HG03025 (cell line): ENCODE measurements at regions not wholly inside any gene's neighbourhood (a gene's known extent, or its start where the extent isn't known, plus 50 kb on each side); places are given as distances from the start of the nearest gene placed in this dataset.
A peak's percentile ranks its signal among the peaks of the same experiment; 100 is the strongest.
"Not testable (repeated sequence)": the region's sequence is repeated elsewhere in the genome, so short reads cannot be mapped to it uniquely, and the experiment has no call there.

Experiments
- ATAC-seq: cut with Tn5 transposase; IDR thresholded peaks from one replicate; pipeline ENCODE4 v1.9.1; 2021; ENCODE audit warnings: mild to moderate bottlenecking, moderate library complexity; ENCODE audit not compliant: unreplicated experiment, low FRiP score

DNA sequence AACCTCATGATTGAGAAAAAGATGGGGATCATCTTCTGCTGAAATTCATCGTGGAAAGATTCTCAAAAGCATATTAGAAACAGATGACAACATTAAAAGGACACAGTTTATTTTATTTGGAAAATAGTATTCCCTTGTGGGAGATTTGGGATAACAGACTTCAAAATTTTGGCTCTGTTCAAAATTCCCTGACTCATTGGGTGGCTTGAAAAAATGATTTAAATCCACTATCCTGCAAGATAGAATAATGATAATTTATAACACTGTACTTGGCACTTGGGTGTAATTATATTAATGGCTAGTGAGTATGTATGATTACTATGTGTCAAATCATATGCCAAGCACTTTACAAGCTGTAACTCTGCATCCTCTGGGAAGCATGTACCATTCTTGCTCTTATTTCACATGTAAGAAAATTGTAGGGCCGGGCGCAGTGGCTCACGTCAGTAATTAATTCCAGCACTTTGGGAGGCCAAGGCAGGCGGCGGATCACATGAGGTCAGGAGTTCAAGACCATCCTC is 128.8 kb downstream of the LMNTD1 start:
- no peak for ATAC-seq

DNA sequence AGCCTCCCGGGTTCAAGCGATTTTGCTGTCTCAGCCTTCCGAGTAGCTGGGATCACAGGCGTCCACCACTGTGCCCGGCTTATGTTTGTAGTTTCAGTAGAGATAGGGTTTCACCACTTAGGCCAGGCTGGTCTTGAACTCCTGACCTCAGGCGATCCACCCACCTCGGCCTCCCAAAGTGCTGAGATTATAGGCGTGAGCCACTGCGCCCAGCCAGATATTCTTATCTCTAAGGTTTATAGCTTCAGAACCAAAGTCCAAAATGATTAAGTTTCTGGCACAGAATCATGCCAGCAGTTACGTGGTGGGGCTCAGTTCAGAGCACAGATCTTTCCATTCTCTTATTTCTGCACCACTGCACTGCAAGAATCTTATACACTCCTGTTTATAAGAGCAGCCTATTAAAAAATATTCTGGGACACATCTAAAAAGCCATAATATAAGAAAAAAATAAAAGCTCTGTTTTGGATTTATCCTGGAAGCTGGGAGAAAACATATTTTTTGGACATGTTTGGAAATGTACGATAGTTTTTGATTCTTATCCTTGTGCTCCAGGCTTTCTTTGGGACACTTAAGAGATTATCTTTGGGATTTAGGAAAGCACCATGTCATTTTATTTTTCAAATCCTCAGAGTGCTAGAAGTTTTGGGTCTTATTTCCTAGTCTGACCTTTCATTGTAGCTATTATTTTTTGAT is 129.6 kb downstream of the LMNTD1 start:
- ATAC-seq = no peak

DNA sequence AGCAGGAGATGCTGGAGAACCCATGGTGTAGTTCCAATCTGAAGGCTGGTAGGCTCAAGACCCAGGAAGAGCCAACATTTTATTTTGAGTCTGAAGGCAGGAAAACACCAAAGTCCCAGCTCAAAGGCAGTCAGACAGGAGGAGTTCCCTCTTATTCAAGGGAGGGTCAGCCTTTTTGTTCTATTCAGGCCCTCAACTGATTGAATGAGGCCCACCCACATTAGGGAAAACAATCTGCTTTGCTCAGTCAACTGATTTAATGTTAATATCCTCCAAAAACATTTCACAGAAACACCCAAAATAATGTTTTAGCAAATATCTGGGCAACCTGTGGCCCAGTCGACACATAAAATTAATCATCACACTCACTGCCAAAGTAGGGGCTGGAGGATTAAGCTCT is 130.8 kb downstream of the LMNTD1 start:
- ATAC-seq = no peak

DNA sequence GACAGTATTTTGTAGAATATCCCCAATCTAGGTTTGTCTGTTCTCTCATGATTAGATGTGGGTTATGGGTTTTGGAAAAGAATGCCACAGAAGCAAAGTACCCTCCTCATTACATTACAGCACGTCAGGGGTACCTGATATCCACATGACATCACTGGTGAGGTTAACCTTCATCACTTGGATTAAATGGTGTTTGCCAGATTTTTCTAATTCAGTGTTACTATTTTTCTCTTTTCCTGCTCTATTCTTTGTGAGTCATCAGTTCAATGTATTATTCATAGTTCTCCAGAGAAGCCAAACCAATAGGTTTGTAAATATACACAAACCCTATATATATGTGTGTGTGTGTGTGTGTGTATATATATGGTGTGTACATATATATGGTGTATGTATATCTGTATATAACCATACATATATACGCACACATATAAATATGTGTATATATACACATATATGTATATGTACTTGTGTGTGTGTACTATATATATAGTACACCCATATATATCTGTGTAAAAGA is 131.4 kb downstream of the LMNTD1 start:
- ATAC-seq = no peak

DNA sequence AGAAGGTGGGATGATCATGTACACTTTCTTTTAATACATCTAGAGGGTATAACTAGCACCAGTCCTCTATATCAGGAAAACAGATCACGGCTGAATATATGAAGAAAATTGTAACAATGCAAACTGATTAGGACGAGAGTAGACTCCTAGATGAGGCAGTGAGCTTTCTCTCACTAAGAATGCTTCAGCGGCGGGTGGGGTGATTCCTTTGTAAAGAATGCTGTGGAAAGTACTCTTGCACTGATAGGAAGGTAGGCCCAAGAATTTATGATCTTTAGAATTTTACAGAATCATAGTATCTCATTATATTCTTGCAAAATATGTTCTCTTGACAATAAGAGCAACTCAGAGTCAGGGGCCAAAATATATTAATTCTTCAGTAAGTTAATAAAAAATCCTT is 133.0 kb downstream of the LMNTD1 start:
- ATAC-seq = no peak

DNA sequence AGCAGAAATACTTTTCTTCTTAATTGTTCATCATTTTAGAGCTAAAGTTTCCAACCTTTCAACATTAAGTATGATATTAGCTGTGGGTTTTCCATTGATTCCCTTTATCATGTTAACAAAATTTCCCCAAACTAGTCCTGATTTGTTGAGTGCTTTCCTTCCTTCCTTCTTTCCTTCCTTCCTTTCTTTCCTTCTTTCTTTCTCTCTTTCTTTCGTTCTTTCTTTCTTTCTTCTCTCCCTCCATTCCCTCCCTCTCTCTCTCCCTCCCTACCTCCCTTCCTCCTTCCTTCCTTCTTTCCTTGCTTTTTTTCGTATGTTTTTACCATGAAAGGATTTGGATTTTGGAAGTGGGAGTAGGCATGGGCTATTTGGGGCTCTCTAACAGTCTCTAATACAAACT is 133.5 kb downstream of the LMNTD1 start:
- ATAC-seq = no peak

DNA sequence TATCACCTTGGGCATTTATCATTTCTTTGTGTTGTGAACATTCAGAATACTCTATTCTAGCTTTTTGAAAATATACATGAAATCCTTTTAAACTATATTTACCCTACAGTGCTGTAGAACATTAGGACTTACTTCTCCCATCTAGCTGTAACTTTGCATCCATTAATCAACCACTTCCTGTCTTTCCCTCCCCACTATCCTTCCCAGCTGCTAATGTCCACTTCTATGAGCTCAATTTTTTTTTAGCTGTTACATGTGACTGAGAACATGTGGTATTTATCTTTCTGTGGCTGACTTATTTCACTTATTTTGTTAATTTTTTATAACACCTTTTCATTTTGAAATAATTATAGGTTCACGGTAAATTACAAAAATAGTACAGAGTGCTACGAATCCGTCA is 136.0 kb downstream of the LMNTD1 start:
- no peak for ATAC-seq

DNA sequence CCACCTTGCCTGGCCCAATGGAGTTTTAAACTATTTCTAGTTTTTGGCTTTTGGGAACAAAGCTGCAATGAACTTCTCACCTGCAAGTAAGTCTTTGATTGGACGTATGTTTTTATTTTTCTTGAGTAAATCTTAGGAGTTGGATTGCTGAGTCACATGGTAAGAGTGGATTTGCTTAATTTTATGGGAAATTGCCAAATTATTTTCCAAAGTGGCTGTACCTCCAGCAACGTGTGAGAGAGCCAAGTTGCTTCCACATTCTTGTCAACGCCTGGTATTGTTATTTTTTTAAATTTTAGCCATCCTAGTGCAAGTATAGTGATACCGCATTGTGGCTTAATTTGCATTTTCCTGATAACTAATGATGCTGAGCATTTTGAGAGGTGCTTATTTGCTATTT is 136.6 kb downstream of the LMNTD1 start:
- no peak for ATAC-seq

DNA sequence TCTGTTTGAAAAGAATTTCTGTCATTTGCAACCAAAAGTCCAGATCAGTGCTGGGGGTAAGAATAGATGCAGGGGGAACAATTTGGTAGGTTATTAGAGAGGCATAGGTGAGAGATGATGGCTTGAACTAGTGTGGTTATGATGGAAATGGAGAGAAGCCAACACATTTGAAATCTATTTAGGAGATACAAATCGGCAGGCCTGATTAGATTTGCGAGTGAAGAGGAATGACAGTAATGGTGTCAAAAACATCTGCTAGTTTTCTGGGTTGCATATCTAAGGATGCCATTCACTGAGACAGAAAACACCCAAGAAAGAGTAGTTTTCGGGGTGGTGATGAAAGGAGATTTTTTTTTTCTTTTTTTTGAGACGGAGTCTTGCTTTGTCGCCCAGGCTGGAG is 138.1 kb downstream of the LMNTD1 start:
- no peak for ATAC-seq

DNA sequence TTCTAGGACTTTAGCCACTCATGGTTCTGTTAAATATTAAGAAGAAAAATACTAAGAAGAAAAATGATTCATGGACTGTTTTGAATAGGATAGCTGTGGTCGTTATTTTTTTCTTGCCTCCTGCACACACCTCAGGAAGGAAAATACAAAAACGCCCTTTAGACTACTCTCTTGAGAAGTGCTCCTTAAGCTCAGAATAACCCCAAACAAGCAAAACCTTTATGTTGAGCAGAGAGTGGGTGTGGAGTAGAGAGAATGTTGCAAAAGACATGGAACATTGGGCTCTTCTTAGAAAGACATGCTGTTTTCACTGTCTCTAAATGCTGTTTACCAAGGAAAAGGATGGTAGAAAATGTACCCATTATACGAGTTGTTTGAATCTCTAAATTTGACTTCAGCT is 140.3 kb downstream of the LMNTD1 start:
- no peak for ATAC-seq

DNA sequence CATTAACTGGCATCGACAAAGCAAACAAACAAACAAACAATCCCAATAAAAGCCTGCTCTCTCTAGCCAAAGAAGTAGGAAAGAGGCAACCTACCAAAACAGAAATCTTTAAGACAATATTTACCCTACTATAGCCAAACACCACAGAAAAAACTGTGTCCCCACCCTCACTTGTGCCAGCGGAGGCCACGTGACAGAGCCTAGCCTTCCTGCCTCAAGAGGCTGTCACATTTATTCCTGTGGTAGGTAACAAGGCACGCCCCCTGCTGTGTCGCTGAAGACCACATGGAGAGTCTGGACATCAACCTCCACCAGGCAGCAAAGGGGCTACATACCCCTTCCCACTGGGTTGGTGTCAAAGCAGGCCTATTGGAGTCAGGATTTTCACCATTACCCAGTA is 148.1 kb downstream of the LMNTD1 start:
- no peak for ATAC-seq

DNA sequence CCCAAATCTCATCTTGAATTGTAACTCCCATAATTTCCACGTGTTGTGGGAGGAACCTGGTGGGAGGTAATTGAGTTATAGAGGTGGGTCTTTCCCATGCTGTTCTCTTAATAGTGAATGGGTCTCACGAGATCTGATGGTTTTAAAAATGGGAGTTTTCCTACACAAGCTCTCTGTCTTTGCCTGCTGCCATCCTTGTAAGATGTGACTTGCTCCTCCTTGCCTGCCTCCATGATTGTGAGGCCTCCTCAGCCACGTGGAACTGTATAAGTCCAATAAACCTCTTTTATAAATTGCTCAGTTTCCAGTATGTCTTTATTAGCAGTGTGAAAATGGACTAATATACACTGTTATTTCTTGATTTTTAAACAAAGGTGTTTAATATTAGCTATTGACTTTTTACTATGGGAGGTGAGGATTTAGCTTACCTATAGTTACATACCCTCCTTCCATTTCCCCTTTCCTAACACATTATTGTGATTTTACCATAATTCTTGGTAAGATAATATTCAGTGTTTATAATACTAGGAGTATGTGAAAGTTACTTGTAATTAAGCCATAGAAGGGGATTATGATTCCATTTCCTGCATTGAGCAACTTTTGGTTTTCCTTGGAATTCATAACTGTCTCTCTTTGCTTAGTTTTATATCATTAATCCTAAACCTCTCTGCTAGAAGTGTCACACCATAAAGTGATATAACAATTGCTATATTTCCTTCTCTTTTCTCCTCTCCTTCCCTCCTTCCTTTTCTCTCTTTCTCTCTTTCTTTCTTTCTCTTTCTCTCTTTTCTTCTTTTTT is 151.0 kb upstream of the KRAS start:
- ATAC-seq = no peak

DNA sequence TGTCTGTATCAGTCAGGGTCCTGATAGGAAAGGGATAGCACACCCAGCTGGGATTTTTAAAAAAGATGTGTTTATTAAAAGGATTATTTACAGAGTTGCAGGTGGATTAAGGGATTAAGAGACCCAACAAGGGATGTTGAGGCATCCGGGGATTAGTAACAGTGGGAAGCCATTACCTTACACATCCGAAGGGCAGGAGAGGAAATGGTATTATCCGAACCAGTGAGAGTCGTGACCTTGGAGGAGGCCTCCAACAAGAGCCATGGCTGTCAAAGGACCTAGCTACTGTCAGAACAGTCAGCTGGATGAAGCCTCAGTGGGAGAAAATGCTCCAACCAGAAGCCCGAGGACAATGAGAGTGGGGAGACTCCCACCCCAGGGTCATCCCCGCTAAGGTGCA is 146.3 kb upstream of the KRAS start:
- no peak for ATAC-seq

DNA sequence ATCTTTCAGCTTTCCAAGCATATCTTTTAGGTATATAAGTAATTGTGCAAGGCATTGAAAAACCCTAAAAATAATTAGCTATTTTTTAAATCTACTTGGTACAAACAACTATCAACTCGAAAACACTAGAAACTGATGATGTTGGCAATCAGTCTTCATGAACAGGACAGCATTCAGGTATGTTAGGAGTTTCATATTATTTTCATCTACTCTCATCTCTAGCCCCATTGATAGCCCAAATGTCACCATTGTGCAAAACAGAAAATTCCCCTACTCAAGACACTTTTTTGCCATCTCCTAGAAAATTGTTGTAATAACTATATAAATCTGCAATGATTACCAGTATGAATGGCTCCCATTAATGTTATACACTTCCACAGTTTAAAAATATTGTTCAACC is 144.5 kb upstream of the KRAS start:
- no peak for ATAC-seq

DNA sequence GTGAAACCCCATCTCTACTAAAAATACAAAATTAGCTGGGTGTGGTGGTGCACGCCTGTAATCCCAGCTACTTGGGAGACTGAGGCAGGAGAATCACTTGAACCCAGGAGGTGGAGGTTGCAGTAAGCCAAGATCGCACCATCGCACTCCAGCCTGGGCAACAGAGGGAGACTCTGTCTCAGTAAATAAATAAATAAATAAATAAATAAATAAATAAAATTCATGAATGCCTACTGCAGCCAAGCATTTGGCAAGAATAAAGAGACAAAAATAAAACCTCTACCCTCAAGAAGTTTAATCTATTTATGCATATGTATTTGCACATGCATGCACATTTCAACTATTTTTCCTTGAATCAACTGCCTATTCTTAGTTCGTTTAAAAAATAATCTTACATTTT is 144.0 kb upstream of the KRAS start:
- not testable (repeated sequence) for ATAC-seq

DNA sequence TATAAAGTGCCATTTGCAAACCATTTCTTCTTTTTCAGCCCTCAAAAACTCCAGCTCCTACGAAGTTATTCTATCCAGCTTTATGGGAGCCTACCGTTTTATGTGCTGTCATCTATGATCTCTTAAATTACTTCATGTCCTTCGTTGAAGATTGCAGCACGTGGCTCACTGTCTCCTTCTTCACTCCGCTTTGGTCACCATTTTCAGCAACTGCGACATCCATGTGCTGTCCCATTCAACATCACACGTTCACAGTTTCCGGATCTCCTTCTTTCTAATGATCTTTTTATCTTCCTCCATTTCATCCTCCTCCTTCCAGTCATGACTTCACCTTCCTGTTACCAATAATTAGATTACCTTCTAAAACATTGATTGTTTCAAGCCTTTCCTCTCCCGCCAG is 143.3 kb upstream of the KRAS start:
- no peak for ATAC-seq

DNA sequence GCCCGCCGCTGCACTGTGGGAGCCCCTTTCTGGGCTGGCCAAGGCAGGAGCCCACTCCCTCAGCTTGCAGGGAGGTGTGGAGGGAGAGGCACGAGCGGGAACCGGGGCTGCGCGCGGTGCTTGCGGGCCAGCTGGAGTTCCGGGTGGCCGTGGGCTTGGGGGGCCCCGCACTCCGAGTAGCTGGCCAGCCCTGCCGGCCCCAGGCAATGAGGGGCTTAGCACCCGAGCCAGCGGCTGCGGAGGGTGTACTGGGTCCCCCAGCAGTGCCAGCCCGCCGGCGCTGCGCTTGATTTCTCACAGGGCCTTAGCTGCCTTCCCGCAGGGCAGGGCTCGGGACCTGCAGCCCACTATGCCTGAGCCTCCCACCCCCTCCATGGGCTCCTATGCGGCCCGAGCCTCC is 140.6 kb upstream of the KRAS start:
- ATAC-seq = not testable (repeated sequence)

DNA sequence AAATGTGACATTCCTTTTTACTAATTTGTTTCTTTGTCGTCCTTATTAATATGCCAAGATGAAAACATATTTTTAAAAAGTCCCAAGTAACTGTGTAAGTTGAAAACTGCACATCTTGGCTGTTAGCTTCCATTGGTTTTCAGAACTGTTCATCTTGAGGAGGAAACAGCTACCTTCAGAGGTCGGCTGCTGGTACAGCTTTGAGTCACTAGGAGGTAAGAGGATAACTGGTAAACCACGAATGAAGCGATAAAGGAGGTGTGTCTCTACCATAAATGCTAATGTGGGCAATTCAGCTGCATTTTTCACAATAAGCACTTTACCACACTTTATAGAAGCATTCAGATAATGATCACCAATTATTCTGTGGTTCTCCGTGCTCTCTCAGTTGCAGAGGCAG is 137.5 kb upstream of the KRAS start:
- no peak for ATAC-seq

DNA sequence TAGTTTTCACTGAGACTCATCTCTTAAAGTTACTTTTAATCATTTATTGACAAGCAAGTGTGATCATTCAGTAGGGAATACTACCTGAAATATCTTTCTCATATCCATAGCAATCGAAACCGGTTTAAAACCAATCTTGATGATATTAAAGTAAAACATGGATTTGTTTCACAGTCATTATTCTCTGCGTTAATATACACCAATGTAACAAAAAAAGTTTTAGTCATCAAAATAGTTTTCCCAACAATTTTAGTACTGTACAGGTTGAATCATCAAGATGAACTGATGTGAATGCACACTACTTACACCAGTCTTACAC is 137.0 kb upstream of the KRAS start:
- ATAC-seq = no peak

DNA sequence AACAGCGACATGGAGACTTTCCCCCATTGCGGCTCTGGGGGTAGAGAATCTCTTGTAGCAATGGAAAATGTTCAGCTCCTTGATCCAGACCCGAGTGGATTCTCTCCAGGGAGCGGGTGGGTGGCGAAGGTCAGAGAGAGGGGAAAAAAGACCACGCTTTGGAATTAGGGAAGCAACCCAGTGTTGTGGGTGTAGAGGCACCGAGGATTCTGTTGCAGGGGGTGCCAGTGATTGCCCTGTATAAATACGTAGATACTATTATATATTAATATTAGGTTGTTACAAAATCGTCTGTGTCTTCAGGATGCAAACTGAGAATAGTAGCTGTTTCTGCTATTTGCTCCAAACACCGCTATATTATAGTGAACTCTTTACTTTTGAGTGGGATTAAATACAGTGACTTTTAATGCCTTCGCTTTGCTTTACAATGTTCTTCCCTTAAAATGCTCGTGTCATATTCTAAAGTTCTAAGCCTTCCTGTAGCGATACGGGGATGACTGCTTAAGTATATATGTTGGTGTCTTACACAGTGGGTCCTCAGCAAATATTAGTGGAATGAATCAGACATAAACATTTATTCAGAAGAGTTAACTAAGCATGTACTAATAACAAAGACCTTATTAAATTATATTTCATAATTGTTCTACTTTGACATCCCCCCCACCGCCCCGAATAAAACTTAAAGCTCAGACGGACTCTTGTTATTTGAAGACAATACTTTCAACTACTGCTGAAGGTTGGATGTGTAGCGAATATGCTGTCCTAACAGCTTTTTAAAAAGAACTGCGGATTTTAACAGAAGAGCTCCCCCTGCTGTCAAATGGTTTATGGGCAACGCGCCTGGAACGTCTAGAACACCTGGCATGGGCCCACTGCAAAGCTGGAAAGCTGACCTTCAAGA is 136.4 kb upstream of the KRAS start:
- peak; percentile 0 for ATAC-seq

DNA sequence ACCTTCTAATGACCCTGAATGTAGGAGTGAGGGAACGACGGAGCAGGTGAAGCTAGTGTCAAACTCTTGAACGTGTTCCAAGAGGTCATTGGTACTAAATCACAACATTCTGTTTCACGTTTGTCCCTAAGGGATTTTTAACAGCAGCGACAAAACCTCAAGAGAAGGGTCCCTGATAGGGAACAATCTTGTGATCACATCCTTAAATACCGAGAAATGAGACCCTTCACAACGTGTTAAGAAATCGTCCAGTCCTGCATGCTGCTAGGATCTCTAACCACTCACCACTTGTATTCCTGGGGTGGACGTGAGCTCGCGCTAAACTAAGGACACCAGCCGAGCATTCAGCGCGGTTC is 134.1 kb upstream of the KRAS start:
- no peak for ATAC-seq
